ENCODE measurements at regions not wholly inside any gene's neighbourhood (a gene's known extent, or its start where the extent isn't known, plus 50 kb on each side); places are given as distances from the start of the nearest gene placed in this dataset.

DNA sequence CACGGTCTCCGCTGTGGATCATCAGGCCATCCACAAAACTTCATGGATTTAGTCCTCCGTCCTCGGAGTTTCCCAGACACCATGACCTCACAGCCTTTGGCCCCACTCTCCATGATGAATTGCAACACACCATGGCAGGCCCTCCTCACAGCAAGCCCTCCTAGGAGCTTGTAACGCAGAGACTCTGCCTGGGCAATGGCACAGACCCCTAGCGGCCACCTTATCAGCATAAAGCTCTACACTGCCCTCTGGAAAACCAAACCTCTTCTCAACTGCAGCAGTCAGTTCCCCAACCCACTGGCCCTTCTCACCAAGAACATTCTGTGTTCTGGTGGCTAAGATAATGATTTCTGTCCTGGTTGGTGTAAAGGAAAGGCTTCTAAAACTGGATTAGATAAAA lies 238.4 kb upstream of the USP15 start:
- TF ChIP-seq, protein P1, sequence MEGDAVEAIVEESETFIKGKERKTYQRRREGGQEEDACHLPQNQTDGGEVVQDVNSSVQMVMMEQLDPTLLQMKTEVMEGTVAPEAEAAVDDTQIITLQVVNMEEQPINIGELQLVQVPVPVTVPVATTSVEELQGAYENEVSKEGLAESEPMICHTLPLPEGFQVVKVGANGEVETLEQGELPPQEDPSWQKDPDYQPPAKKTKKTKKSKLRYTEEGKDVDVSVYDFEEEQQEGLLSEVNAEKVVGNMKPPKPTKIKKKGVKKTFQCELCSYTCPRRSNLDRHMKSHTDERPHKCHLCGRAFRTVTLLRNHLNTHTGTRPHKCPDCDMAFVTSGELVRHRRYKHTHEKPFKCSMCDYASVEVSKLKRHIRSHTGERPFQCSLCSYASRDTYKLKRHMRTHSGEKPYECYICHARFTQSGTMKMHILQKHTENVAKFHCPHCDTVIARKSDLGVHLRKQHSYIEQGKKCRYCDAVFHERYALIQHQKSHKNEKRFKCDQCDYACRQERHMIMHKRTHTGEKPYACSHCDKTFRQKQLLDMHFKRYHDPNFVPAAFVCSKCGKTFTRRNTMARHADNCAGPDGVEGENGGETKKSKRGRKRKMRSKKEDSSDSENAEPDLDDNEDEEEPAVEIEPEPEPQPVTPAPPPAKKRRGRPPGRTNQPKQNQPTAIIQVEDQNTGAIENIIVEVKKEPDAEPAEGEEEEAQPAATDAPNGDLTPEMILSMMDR (optimal IDR thresholded peaks at IDR 0.05 in 1 of 3, IDR thresholded peaks at IDR 0.05 in 1 of 3, conservative IDR thresholded peaks at IDR 0.05 in 1 of 3; ENCODE audit: extremely low read depth in 1 of 3, insufficient read depth in 2 of 3, low read length in 3 of 3) = no peak
- TF ChIP-seq EZH2 (IDR thresholded peaks at IDR 0.05; ENCODE audit: low read length) = no peak
